ENCODE measurements at regions not wholly inside any gene's neighbourhood (a gene's known extent, or its start where the extent isn't known, plus 50 kb on each side); places are given as distances from the start of the nearest gene placed in this dataset.

DNA sequence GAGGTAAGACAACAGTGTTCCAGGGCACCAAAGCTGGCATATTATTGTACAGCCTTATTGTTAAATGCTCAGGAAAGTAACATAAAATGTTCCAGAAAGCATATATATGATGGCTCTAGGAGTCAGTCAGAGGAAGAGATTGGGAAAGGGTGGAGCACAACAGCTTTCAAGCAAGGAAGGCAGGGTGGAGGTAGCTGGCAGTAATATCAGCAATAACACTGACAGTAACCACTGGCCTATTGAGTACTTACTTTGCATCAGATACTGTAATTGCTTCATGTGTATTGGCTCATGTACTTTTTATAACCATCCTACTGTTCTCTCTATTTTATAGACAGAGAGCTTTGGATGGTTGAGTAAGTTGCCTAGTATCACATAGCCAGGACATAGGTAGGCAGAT, 830.2 kb downstream of the DHX35 start:
- TF ChIP-seq EP300 (IDR thresholded peaks at IDR 0.05) = no peak
- TF ChIP-seq, protein P1, sequence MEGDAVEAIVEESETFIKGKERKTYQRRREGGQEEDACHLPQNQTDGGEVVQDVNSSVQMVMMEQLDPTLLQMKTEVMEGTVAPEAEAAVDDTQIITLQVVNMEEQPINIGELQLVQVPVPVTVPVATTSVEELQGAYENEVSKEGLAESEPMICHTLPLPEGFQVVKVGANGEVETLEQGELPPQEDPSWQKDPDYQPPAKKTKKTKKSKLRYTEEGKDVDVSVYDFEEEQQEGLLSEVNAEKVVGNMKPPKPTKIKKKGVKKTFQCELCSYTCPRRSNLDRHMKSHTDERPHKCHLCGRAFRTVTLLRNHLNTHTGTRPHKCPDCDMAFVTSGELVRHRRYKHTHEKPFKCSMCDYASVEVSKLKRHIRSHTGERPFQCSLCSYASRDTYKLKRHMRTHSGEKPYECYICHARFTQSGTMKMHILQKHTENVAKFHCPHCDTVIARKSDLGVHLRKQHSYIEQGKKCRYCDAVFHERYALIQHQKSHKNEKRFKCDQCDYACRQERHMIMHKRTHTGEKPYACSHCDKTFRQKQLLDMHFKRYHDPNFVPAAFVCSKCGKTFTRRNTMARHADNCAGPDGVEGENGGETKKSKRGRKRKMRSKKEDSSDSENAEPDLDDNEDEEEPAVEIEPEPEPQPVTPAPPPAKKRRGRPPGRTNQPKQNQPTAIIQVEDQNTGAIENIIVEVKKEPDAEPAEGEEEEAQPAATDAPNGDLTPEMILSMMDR (IDR thresholded peaks at IDR 0.05) = no peak
